ENCODE measurements at regions not wholly inside any gene's neighbourhood (a gene's known extent, or its start where the extent isn't known, plus 50 kb on each side); places are given as distances from the start of the nearest gene placed in this dataset.

DNA sequence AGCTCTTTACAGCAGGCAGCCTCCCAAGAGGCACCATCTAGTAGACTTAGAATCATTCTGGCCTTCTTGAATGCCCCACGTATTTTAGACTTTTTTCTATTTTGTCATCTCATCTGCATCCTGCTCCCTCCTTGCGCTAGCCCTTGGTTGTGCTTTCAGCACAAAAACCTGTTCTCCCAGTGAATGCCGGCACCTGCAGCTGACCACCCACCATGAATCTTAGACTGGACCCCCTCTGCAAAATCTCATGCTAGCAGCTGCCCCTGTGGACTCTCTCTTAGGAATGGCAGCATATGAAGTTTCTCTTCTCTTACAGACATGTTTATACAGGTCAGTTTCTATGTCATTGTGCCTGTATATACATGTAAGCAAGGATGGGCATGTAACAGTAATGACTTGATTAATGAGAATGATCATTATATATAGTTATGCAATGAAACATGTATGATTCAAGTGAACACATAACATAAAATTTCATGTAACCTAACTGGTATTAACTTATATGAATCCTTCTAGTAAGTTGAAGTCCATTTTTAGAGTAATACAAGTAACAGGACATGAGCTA is 159.8 kb downstream of the SUCLG1 start:
- H3K9me3 ChIP-seq (ENCODE audit: control insufficient read depth, low read depth, low read length), result no peaks in the 10 kb centered on the region
- peak overlapping the region; percentile 3 for H3K27ac ChIP-seq (ENCODE audit: control insufficient read depth, insufficient read depth, low read length)
- no peaks in the 10 kb centered on the region for H3K9me1 ChIP-seq (ENCODE audit: control insufficient read depth, extremely low read depth, insufficient read depth, low read length)
- FAIRE-seq, result no peak
- TF ChIP-seq EZH2 (IDR thresholded peaks at IDR 0.05; ENCODE audit: low read length), result no peak
- TF ChIP-seq, protein P1, sequence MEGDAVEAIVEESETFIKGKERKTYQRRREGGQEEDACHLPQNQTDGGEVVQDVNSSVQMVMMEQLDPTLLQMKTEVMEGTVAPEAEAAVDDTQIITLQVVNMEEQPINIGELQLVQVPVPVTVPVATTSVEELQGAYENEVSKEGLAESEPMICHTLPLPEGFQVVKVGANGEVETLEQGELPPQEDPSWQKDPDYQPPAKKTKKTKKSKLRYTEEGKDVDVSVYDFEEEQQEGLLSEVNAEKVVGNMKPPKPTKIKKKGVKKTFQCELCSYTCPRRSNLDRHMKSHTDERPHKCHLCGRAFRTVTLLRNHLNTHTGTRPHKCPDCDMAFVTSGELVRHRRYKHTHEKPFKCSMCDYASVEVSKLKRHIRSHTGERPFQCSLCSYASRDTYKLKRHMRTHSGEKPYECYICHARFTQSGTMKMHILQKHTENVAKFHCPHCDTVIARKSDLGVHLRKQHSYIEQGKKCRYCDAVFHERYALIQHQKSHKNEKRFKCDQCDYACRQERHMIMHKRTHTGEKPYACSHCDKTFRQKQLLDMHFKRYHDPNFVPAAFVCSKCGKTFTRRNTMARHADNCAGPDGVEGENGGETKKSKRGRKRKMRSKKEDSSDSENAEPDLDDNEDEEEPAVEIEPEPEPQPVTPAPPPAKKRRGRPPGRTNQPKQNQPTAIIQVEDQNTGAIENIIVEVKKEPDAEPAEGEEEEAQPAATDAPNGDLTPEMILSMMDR (optimal IDR thresholded peaks at IDR 0.05 in 1 of 3, IDR thresholded peaks at IDR 0.05 in 1 of 3, conservative IDR thresholded peaks at IDR 0.05 in 1 of 3; ENCODE audit: extremely low read depth in 1 of 3, insufficient read depth in 2 of 3, low read length in 3 of 3), result no peak
- H4K20me1 ChIP-seq (ENCODE audit: control insufficient read depth, extremely low read depth, insufficient read depth, low read length), result no peaks in the 10 kb centered on the region
- no peak overlapping the region for H3K4me3 ChIP-seq (ENCODE audit: control insufficient read depth in 2 of 3, extremely low read depth in 1 of 3, insufficient read depth in 2 of 3, low read depth in 1 of 3, low read length in 3 of 3)
- no peaks in the 10 kb centered on the region for H3K79me2 ChIP-seq (ENCODE audit: control insufficient read depth, insufficient read depth, low read length)
- DNase-seq (ENCODE audit: low read depth, low spot score), result no peak
- no peak overlapping the region for H3K9ac ChIP-seq (ENCODE audit: control insufficient read depth, extremely low read depth, insufficient read depth, low read length)
- dilution Hi-C loops (cut with MboI; ENCODE audit: extremely low pct_ligation_motif_present, low sequenced_read_pairs), result no loop called here
- no peaks in the 10 kb centered on the region for H3K27me3 ChIP-seq (ENCODE audit: control insufficient read depth, extremely low read depth, insufficient read depth, low read length)
- no peak overlapping the region for H2AFZ ChIP-seq (ENCODE audit: control insufficient read depth, low read length)
- peak overlapping the region; percentile 50 for H3K4me2 ChIP-seq (ENCODE audit: control insufficient read depth, extremely low read depth, insufficient read depth, low read depth, low read length)
- H3K36me3 ChIP-seq (ENCODE audit: control insufficient read depth in 2 of 2, extremely low read depth in 1 of 2, insufficient read depth in 2 of 2, low read length in 2 of 2), result no peaks in the 10 kb centered on the region
- peaks cover 31% of the 10 kb centered on the region for H3K4me1 ChIP-seq (ENCODE audit: control insufficient read depth, extremely low read depth, insufficient read depth, low read length)

DNA sequence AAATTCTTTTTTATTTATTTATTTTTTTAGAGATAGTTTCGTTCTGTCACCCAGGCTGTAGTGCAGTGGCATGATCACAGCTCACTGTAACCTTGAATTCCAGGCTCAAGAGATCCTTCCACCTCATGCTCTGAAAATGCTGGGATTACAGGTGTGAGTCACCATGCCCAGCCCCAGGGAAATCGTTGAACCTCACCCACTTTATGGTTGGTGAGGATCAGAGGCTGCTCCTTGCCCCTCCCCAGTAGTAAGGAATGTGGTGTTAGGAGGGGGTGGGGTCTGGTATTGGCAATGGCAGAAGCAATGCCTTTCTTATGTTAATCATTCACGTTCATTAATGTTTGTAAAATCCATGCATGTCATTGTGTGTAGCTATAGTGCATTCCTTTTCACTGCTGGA is 161.9 kb downstream of the SUCLG1 start:
- DNase-seq (ENCODE audit: low read depth, low spot score) (peak; percentile 76), FAIRE-seq (peak; percentile 86)
- Histone ChIP-seq H3K9ac (ENCODE audit: control insufficient read depth, extremely low read depth, insufficient read depth, low read length) (no peak overlapping the region), H3K9me1 (ENCODE audit: control insufficient read depth, extremely low read depth, insufficient read depth, low read length) (no peaks in the 10 kb centered on the region), H3K4me1 (ENCODE audit: control insufficient read depth, extremely low read depth, insufficient read depth, low read length) (peaks cover 31% of the 10 kb centered on the region), H4K20me1 (ENCODE audit: control insufficient read depth, extremely low read depth, insufficient read depth, low read length) (no peaks in the 10 kb centered on the region), H3K36me3 (ENCODE audit: control insufficient read depth in 2 of 2, extremely low read depth in 1 of 2, insufficient read depth in 2 of 2, low read length in 2 of 2) (no peaks in the 10 kb centered on the region), H3K27ac (ENCODE audit: control insufficient read depth, insufficient read depth, low read length) (peak overlapping the region; percentile 39), H2AFZ (ENCODE audit: control insufficient read depth, low read length) (no peak overlapping the region), H3K9me3 (ENCODE audit: control insufficient read depth, low read depth, low read length) (no peaks in the 10 kb centered on the region), H3K79me2 (ENCODE audit: control insufficient read depth, insufficient read depth, low read length) (no peaks in the 10 kb centered on the region), H3K4me3 (ENCODE audit: control insufficient read depth in 2 of 3, extremely low read depth in 1 of 3, insufficient read depth in 2 of 3, low read depth in 1 of 3, low read length in 3 of 3) (no peak overlapping the region), H3K27me3 (ENCODE audit: control insufficient read depth, extremely low read depth, insufficient read depth, low read length) (no peaks in the 10 kb centered on the region), H3K4me2 (ENCODE audit: control insufficient read depth, extremely low read depth, insufficient read depth, low read depth, low read length) (peak overlapping the region; percentile 43)
- TF ChIP-seq, protein P1 (optimal IDR thresholded peaks at IDR 0.05 in 1 of 3, IDR thresholded peaks at IDR 0.05 in 1 of 3, conservative IDR thresholded peaks at IDR 0.05 in 1 of 3; ENCODE audit: extremely low read depth in 1 of 3, insufficient read depth in 2 of 3, low read length in 3 of 3), result no peak
- no peak for TF ChIP-seq EZH2 (IDR thresholded peaks at IDR 0.05; ENCODE audit: low read length)
- dilution Hi-C loops (cut with MboI; ENCODE audit: extremely low pct_ligation_motif_present, low sequenced_read_pairs), result no loop called here
